ENCODE measurements at regions not wholly inside any gene's neighbourhood (a gene's known extent, or its start where the extent isn't known, plus 50 kb on each side); places are given as distances from the start of the nearest gene placed in this dataset.

GRCh38 chr21:15560383-15561056, 169.3 kb upstream of the USP25 start:
- no peak for FAIRE-seq
- no peak for DNase-seq (ENCODE audit: insufficient read length)
- TF ChIP-seq POLR2AphosphoS5 (IDR thresholded peaks at IDR 0.05; ENCODE audit: low read depth, low read length): no peak
- no peak for TF ChIP-seq POLR2A (IDR thresholded peaks at IDR 0.05; ENCODE audit: low read depth, low read length)
- no peak for TF ChIP-seq TAF1 (IDR thresholded peaks at IDR 0.05; ENCODE audit: borderline replicate concordance, low read depth, low read length)

- no peak for TF ChIP-seq POLR2A (IDR thresholded peaks at IDR 0.05; ENCODE audit: low read depth, low read length)
- no peak for TF ChIP-seq POLR2AphosphoS5 (IDR thresholded peaks at IDR 0.05; ENCODE audit: low read depth, low read length)
- TF ChIP-seq TAF1 (IDR thresholded peaks at IDR 0.05; ENCODE audit: borderline replicate concordance, low read depth, low read length): no peak
- DNase-seq (ENCODE audit: insufficient read length) (no peak), FAIRE-seq (no peak)
These were observed 167.0 kb upstream of the USP25 start for GRCh38 chr21:15562748-15563147.

- FAIRE-seq: no peak
- TF ChIP-seq POLR2A (IDR thresholded peaks at IDR 0.05; ENCODE audit: low read depth, low read length): no peak
- no peak for TF ChIP-seq POLR2AphosphoS5 (IDR thresholded peaks at IDR 0.05; ENCODE audit: low read depth, low read length)
- no peak for TF ChIP-seq TAF1 (IDR thresholded peaks at IDR 0.05; ENCODE audit: borderline replicate concordance, low read depth, low read length)
- DNase-seq (ENCODE audit: insufficient read length): no peak
These were observed 164.9 kb upstream of the USP25 start for GRCh38 chr21:15564907-15565306.

- no peak for TF ChIP-seq POLR2AphosphoS5 (IDR thresholded peaks at IDR 0.05; ENCODE audit: low read depth, low read length)
- TF ChIP-seq TAF1 (IDR thresholded peaks at IDR 0.05; ENCODE audit: borderline replicate concordance, low read depth, low read length): no peak
- no peak for TF ChIP-seq POLR2A (IDR thresholded peaks at IDR 0.05; ENCODE audit: low read depth, low read length)
- FAIRE-seq (no peak), DNase-seq (ENCODE audit: insufficient read length) (no peak)
These were observed 163.1 kb upstream of the USP25 start for GRCh38 chr21:15566703-15567102.

GRCh38 chr21:15567191-15567590, 162.6 kb upstream of the USP25 start:
- FAIRE-seq (no peak), DNase-seq (ENCODE audit: insufficient read length) (no peak)
- TF ChIP-seq TAF1 (IDR thresholded peaks at IDR 0.05; ENCODE audit: borderline replicate concordance, low read depth, low read length): no peak

- FAIRE-seq (no peak), DNase-seq (ENCODE audit: insufficient read length) (no peak)
- TF ChIP-seq POLR2AphosphoS5 (IDR thresholded peaks at IDR 0.05; ENCODE audit: low read depth, low read length): no peak
- no peak for TF ChIP-seq TAF1 (IDR thresholded peaks at IDR 0.05; ENCODE audit: borderline replicate concordance, low read depth, low read length)
- TF ChIP-seq POLR2A (IDR thresholded peaks at IDR 0.05; ENCODE audit: low read depth, low read length): no peak
These were observed 161.3 kb upstream of the USP25 start for GRCh38 chr21:15568516-15568915.

- DNase-seq (ENCODE audit: insufficient read length) (no peak), FAIRE-seq (no peak)
- TF ChIP-seq POLR2A (IDR thresholded peaks at IDR 0.05; ENCODE audit: low read depth, low read length) (no peak), TAF1 (IDR thresholded peaks at IDR 0.05; ENCODE audit: borderline replicate concordance, low read depth, low read length) (no peak), POLR2AphosphoS5 (IDR thresholded peaks at IDR 0.05; ENCODE audit: low read depth, low read length) (no peak)
These were observed 142.9 kb upstream of the USP25 start for GRCh38 chr21:15586752-15587427.

- no peak for DNase-seq (ENCODE audit: insufficient read length)
- FAIRE-seq: peak; percentile 77
- no peak for TF ChIP-seq POLR2A (IDR thresholded peaks at IDR 0.05; ENCODE audit: low read depth, low read length)
- TF ChIP-seq TAF1 (IDR thresholded peaks at IDR 0.05; ENCODE audit: borderline replicate concordance, low read depth, low read length): no peak
- no peak for TF ChIP-seq POLR2AphosphoS5 (IDR thresholded peaks at IDR 0.05; ENCODE audit: low read depth, low read length)
These were observed 137.4 kb upstream of the USP25 start for GRCh38 chr21:15592271-15592860.

GRCh38 chr21:15592957-15593356, 136.8 kb upstream of the USP25 start:
- DNase-seq (ENCODE audit: insufficient read length) (no peak), FAIRE-seq (no peak)
- no peak for TF ChIP-seq POLR2AphosphoS5 (IDR thresholded peaks at IDR 0.05; ENCODE audit: low read depth, low read length)
- TF ChIP-seq POLR2A (IDR thresholded peaks at IDR 0.05; ENCODE audit: low read depth, low read length): no peak
- no peak for TF ChIP-seq TAF1 (IDR thresholded peaks at IDR 0.05; ENCODE audit: borderline replicate concordance, low read depth, low read length)

GRCh38 chr21:15601390-15601789, 128.4 kb upstream of the USP25 start:
- no peak for FAIRE-seq
- DNase-seq (ENCODE audit: insufficient read length): no peak
- no peak for TF ChIP-seq POLR2AphosphoS5 (IDR thresholded peaks at IDR 0.05; ENCODE audit: low read depth, low read length)

- DNase-seq (ENCODE audit: insufficient read length): no peak
- TF ChIP-seq TAF1 (IDR thresholded peaks at IDR 0.05; ENCODE audit: borderline replicate concordance, low read depth, low read length) (no peak), POLR2A (IDR thresholded peaks at IDR 0.05; ENCODE audit: low read depth, low read length) (no peak), POLR2AphosphoS5 (IDR thresholded peaks at IDR 0.05; ENCODE audit: low read depth, low read length) (no peak)
- no peak for FAIRE-seq
These were observed 125.4 kb upstream of the USP25 start for GRCh38 chr21:15604413-15604812.

GRCh38 chr21:15614766-15615165, 115.0 kb upstream of the USP25 start:
- no peak for DNase-seq (ENCODE audit: insufficient read length)
- FAIRE-seq: no peak
- TF ChIP-seq POLR2A (IDR thresholded peaks at IDR 0.05; ENCODE audit: low read depth, low read length): no peak
- TF ChIP-seq TAF1 (IDR thresholded peaks at IDR 0.05; ENCODE audit: borderline replicate concordance, low read depth, low read length): no peak
- TF ChIP-seq POLR2AphosphoS5 (IDR thresholded peaks at IDR 0.05; ENCODE audit: low read depth, low read length): no peak

Data from GM12892 (cell line).